NCI-H526 treated with DMSO at 0.1 percent for 48 hours (cell line): ENCODE measurements at regions not wholly inside any gene's neighbourhood (a gene's known extent, or its start where the extent isn't known, plus 50 kb on each side); places are given as distances from the start of the nearest gene placed in this dataset.

Experiments
- DNase-seq: peaks from one replicate; lab custom pipeline; 2025; lab: John Stamatoyannopoulos, UW

DNA sequence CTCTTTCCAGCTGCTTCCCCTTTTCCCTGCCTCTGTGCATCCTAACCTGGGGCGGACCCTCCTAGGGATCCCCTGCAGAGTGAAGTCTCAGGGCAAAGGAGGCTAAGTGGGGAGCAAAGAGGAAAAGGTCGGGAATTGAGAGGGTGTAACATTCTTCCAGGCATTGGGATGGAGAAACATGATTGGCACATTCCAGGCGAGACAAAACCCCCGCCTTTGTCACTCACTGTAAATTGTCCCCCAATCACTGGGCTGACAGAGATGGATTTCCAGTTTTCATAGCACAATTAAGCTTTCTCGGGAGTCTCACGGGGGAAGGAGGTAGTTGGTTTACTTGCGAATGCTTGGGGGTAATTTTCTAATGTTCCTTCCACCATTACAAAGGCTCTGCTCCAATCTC, 74.9 kb downstream of the MIAT start:
- DNase-seq: no peak

DNA sequence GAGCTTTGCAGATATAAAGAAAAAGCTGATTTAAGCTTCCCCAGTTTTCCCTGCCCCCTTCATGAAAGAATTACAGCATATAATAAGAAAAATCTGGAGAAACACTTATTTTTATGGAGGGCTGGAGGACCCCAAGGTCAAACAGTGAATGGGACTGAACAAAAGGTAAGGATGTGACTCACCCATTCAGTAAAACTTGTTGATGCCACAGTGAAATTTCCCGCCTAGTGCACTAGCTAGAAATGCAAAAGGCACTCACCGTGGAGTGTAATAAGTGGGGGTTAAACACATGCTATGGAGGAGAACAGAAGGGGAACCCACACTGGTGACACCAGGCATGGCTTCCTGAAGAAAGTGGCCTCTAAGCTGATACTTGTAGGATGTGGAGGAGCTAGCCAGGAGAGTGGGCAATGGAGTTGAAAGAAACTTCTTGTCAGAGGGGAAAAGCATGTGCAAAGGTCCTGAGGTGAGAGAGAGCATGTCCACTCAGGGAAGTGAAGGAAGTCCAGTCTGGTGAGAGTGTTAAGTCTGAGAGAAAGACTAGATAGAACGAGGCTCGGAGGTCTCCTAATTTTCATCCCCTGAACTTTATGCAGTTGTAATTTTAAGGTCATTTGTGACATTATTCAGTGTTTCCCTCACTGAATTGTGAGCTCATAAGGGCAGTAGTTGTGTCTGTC, 77.1 kb downstream of the MIAT start:
- DNase-seq: no peak

DNA sequence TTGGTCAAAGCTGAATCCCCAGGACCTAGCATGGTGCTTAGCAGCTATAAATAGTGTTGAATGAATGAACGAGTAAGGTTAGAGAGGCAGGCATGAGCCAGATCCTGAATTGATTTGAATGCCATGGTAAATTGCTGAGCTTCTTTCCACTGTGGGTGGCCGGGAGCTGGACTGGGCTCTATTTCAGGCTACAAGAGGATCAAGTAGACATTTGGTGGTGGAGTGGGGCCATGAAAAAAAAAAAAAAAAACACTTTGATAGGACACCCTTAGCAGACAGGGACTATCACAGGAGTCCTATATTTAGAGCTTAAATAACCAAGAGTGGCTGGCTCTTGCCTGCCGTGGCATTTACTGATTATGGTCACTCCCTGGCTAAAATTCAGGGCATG, 77.6 kb downstream of the MIAT start:
- DNase-seq: no peak

DNA sequence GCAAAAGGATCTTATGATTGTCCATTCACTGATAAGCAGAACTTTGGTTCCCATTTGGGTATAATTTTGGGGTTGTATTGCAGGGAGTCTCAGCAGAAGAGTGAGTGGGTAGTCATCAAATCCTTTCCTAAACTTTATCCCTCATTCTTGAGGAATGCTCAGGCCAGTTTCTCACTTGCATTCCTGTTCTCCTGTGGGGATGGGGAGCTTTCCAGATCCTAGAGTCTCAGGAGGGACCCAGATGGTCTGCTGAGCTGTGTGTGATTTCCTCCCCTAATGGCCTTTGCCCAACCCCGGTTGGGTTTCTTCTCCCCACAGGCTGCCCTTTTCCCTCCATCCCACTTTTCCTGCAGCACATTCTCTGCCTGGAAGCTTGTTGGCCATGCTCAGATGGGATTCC, 79.9 kb downstream of the MIAT start:
- no peak for DNase-seq

DNA sequence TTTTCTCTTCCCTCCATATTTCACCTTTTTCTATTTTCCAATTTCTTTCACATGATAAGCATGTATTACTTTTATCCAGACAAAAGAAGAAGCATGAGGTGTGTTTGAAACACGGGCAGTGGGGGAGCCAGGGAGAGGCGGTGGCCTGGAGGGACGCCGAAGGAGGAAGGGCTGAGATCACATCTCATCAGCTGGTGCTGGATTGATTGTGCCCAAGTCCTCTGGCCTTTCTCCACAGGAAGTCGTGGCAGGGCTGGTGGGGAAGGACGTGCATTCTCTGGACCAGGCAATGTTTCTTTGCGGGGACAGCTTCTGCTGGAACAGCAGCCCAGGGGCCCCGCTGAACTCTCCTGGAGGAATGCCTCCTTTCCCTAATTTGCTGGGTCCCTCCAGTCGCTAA, 82.9 kb downstream of the MIAT start:
- no peak for DNase-seq

DNA sequence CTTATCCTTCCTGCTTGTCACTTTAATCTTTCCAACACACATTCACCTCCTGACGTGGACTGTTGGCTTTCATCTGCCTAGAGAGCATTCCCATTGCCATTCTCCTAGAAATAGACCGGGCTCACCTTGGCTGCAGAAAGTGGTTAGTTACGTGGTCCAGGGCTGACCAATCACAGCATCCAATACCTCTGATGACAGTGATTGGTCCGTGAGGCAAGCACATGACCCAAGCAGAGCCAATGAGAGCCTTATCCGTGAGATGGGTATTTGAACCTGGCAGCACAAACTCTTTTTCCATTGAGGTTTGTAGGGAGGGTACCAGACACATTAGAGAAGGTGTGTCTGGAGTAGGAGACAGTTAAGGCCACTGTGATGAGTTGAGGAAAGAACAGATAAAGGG, 85.8 kb downstream of the MIAT start:
- no peak for DNase-seq

DNA sequence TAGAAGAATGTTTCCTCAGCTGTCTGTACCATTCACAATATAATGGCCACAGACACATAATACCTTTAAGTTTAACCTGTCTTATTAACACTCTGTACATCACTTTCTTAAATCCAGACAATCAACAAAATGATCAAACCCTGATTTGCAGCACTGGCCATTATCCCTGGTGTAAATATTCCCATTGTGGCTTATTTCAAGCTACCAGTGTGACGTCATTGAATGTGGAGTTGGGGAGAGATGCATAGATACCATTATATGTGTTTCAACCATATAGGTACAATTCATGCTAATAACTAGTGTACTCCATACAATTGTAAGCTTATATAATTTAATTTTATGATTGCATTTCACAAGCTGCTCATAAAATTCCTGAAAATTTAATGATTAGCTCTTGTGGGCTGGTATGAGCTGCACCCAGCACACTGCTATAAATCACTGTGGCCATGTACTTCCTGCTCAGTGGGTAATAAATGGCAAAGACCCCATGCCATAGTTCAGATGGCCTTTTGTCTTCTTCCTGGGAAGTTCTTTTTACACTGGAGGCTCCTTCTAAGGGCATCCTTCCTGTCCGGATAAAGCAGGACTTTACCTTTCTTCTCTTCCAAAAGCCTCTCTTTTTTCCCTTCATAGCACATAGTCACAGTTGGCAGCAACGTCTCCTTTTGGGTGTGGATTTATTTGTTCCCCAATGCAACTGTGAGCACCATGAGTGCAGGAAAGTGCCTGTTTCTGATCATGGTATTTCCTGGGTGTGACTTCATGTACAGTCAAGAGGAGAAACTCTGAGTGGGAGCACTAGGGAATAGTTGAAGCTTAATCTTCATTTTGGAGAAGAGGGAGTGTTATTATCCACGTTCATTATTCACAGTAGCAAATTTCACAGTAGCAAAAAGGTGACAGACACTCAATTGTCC, 87.8 kb downstream of the MIAT start:
- no peak for DNase-seq

DNA sequence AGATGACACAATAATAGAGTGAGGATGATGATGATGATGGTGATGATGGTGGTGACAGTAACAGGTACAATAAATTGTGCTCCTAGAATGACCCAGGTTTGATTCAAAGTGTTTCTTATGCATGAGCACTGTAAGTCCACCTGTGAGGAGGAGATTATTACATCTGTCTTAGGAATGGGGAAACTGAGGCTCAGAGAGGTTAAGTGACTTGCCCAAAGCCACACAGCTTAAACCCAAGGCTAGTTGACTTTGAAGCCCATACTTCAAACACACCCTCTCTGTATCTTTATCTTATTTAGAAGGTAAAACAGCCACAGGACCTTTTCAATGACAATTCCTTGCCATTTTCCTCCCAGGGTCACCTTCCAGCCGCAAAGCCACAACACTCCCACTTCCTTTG, 88.9 kb downstream of the MIAT start:
- no peak for DNase-seq

DNA sequence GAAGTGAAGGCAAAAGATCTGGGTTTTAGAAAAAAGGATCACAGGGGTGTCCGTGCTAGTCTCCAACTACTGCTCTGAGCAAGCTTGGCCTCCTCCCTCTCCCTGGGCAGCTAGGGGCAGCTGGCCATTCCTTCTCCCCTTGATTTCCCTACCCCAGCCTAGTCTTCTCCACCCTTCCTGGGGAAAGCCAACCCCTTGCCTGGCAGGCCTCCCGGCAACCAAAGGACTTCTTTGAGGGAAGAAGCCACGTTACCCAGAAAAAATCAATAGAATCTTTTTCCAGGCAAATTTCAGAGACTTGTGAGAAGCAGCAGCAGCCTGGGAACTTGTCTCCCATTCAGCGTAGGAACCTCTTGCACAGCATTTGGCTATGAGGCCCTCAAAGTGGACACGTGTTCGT, 91.5 kb downstream of the MIAT start:
- no peak for DNase-seq

DNA sequence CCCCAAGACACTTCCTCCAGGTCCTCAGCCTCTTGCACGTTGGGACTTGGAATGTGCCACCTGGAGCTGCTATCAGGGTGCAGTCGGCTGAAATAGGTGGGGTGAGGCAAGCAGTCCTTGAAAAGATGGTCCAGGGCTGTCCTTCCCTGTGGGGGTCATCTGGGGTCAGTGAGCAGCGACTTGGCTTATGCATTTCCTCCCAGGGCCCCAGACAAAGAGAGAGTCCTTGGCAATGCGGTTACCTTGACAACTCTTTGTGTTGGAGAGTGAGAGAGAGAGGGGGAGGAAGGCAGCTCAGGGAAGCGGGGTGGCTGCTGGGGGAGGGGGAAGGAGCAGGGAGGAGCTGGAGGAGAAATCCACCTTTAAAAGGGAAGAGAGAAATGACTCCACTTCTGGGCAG, 93.8 kb downstream of the MIAT start:
- DNase-seq: no peak

DNA sequence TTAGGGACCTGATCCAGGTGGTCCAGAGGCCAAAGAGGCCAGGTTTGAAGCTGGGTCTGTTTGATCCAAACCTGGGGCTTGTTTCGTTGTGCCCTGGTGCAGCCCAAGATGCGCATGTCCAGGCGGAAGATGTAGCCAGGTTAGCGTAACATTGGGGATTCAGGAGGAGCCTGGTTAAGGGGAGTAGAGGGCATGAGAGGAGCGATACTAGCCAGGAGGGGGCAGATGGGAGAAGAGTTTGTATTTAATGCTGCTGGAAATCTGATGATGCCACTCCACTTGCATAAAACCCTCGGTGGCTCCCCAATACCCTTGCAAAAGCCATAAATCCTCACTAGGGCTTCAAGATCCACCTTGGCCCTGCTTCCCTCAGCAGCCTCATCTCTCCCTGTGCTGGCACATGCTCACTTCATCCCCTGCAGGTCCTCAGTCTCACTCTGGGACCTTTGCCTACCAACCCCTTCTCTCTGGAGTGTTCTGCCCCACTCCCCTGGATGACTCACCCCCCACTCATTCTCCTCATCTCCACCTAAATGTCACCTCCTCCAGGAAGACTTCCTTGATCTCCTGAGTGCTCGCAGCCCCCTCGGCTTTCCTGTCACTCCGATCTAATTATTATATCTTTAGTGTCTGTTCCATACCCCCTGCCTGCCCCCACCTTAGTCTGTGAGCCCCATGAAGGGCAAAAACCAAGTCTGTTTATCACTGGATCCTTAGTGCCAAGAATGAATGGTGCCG, 95.9 kb downstream of the MIAT start:
- no peak for DNase-seq

DNA sequence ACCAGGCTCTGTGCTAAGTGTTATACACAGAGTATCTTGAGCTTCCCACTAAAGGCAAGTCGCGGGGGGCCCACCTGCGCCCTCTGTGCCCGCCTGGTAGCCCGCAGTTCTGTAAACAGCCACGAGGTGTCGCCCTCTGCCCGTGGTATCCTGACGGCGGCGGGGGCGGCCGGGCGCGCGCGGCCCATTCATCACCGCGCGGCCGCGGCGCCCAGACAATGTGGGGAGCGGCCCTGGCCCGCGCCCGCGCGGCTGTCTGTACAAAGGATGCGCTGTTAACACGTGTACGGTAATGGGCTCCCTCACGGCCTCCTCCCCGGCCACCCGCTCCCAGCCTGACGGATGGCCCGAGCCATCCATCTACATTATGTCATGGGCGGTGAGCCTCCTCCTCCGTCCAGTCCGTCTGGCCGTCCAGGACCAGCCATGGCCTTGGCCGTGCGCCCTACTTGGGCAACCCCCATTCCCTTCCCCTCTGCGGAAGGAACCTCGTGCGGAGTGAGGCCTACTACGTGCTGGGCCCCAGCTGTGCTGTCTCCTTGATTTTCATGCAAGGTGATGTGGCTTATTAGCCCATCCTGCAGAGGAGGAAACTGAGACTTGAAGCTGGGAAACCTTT, 99.4 kb downstream of the MIAT start:
- peak; percentile 11 for DNase-seq

DNA sequence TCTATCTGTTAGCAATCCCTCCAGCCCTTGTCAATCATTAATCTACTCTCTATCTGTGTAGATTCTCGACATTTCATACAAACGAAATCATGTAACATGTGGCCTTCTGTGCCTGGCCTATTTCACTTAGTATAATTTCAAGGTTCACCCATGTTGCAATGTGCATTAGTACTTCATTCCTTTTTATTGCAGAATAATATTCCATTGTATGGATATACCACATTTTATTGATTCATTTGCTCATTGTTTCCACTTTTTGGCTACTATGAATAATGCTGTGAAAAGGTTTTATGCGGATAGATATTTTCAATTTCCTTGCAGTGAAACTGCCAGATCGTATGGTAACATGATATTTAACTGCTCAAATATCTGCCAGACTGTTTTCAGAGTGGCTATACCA, 100.1 kb downstream of the MIAT start:
- DNase-seq: no peak

DNA sequence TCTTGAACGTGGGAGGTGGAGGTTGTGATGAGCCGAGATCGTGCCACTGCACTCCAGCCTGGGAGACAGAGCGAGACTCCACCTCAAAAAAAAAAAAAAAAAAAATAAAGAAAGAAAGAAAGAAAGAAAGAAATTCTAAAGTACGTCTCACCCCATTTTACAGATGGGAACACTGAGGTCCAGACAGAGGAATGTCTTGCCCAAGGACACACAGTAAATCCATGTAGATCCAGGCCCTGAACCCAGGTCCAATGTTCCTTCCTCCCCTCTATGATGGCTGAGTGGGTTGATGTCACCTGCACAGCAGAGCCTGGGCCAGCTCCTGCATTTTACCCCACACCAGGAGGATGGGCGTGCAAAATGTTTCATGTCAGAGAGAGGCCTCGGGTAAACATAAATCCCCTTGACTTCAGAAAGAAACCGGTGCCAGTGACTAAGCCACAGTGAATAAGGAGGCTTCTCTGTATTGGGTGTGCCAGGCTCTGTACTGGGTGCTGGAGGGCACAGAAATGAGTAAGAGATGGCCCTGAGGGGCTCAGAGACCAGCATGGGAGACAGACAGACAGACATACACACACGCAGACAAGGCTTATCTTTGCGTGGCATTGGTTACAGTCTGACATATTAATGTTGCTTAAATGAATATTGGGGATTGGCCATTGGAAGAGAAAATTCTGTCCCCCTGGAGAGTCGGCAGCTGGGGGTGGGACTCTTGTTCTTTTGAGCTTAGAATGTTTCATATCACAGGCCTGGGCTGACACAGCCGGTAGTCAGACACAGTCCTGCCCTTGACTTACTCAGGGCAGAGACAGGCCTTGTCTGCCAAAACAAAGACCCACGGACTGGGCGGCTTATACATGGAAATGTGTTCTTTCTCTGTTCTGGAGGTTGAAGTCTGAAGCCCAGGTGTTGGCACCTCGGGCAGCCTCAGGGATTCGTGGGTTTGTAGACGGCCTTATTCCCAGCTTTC, 105.4 kb downstream of the MIAT start:
- DNase-seq: no peak

DNA sequence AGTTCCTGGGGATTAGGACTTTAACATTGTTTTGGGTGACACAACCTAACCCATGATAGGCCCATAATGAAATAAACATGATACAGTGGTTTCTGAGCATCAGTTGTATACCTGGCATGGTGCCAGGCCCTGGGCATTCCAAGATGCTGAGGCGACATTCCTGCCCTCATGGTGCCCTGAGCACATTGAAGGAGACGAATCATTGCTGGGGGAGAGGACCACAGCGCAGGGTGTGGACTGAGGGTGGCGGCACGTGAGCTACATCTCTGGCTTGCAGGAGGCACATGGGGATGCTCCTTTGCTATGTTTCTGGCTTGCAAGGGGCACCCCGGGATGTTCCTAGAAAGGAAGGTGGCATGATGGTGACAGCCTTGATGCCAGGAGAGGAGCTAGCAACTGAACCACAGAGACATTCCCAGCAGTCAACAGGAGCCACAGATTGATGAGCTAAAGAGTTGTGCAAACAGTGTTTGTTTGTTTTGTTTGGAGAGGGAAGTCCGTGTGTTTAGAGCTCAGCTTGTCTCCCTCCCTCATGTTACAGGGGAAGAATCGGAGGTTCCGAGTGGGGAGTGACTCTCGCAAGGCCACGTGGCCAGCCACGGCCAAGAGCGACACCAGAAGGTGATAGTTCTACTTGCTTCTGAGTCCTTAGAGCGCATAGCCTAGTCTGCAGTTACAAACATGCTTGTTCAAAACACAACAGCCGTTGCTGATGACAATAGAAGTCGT, 106.4 kb downstream of the MIAT start:
- peak; percentile 63 for DNase-seq

DNA sequence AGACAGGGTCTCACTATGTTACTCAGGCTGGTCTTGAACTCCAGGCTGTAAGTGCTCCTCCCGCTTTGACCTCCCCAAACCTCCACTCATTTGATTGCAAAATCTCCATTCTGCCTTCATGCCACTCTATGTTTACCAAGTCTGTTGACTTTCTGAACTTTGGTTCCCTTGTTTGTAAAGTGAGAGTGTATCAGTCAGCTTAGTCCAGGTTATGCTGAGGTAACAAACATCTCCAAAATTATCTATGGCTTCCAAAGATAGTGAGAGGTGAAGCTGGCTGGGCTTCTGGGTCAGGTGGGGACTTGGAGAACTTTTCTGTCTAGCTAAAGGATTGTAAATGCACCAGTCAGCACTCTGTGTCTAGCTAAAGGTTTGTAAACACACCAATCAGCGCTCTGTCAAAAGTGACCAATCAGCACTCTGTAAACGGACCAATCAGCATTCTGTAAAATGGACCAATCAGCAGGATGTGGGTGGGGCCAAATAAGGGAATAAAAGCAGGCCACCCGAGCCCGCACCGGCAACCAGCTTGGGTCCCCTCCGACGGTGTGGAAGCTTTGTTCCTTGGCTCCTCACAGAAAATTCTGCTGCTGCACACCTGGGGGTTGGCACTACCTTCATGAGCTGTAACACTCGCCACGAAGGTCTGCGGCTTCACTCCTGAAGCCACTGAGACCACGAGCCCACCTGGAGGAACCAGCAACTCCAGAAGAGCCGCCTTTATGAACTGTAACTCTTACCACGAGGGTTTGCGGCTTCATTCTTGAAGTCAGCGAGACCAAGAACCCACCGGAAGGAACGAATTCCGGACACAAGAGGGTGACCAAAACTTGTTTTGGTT, 109.3 kb downstream of the MIAT start:
- DNase-seq: no peak

DNA sequence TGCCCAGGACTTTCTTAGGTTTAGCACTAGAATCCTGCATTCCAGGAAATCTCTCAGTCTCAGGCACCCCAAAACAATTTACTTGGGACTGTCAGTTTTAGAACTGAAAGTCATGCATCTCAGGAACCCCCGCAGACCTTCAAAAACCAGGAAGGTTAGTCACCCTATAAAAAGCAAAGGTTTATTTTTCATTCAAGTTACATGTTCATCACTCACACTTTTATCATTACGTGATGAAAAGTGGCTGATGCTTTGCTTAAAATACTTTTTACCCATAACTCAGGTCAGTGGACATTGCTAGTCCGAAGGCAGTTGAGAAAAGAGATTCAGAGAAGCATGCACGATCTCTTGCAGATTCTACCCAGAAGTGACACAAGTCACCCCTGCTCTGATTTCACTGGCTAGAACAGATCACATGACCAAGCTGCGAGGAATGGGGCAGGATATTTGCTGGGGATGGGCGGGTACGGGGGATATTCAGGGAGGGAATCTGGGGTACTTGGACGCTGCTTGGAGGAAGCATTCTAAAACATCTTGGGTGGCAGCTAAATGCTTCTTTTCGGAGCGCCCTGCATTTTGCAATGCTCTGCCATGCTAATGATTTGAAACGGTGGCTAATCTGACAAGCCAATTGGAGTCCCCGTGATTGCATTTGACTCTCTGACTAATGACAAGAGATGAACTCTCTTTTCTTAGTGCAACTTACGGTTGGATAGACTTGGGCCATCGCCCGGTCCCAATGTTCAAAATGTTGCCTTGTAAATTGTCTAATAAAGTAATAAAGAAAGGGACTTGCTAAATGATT, 110.2 kb downstream of the MIAT start:
- no peak for DNase-seq

DNA sequence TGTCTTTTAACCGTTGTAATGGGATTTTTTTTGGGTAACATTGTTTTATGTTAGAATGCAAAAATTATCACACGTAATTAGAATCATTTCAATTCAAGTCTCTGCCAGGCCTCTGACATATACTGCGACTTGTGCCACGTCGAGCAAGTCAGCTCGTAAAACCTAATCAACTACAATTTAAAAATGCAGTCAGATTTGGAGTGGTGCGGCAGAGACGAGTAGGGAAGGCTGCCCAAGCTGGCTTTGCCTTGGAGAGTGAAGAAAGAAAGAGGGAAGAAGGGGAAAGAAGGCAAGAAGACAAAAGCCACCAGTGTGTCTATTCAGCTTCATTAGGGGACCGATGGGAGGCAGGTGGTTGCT, 110.7 kb downstream of the MIAT start:
- no peak for DNase-seq

DNA sequence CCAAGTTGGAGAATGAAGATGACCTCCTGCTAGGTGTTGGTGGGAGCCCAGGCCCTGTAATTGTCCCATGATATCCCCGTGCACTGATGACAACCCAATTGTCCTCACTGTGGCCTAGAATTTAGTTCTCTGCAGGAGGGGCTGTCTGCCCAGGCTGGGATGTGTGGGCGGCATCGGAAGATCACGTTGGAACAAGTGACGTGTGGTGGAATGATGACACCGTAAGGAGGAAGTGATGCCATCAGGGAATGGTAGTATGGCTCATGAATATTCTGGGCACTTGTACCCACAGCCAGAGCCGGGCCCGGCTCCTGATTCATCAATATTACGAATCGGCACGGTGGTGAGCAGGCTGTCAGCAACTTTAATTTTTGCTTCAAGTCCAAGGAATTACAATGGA, 111.6 kb downstream of the MIAT start:
- no peak for DNase-seq
